GM18505 (cell line): ENCODE measurements at regions not wholly inside any gene's neighbourhood (a gene's known extent, or its start where the extent isn't known, plus 50 kb on each side); places are given as distances from the start of the nearest gene placed in this dataset.

Experiments
- ATAC-seq: cut with Tn5 transposase; IDR thresholded peaks from one replicate; pipeline ENCODE4 v1.9.1; 2021; ENCODE audit not compliant: unreplicated experiment
- POLR2A ChIP-seq: IDR thresholded peaks from 4 replicates; pipeline ENCODE4 v1.6.1; 2011; ENCODE audit warnings: borderline replicate concordance; ENCODE audit not compliant: insufficient read depth, insufficient read length; ENCODE audit errors: extremely low read depth

DNA sequence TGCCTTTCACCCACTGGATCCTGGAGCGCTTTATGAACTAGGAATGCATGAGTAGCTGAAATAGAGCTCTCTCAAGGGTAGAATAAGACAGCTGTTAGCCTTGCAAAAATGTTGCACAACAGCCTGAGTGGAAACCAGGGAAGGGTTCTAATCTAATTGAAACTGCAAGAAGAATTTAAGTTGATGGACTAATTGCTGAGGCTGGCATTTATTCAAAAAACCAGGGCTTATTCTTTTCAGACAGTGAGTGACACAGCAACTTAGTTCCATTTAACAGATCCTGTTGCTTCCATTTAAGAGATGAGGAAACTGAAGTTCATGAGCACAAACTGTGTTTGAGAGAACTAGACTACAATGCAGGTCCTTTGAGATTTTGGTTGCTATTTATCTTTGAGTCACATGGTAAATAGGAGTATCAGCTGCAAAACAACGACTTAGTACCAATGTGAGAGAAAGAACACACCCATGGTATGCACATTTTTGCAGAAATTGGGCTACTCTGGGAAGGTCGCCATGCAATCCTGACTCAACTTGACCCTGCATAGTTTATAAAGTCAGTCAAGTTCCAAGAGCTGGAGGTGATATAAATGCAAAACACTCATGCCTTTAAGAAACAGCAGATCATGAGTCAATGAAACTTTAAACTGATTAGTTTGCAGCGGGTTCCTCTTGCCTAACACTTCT lies 76.4 kb upstream of the PARD3B start:
- no peak for TF ChIP-seq POLR2A
- no peak for ATAC-seq

DNA sequence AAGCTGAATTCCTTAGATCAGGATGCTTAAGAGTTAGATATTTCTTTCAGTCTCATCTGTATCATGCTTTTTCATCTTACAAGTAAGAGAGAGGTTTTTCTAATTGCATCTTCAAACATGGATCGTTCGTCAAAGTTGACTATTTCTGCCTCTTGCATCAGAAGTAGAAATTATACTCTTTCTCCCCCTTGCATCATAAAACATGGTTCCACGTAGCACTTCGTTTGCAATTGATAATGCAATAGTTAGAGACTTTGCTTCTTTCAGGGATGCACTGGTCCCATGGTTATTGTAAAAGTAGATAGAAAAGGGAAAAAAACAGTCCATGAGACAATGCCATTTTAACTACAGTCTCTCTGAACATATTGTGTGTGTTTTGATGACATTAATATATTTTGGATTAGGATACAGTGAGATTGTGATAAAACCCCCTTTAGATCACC lies 75.1 kb upstream of the PARD3B start:
- TF ChIP-seq POLR2A: no peak
- no peak for ATAC-seq

- TF ChIP-seq POLR2A: no peak
- ATAC-seq: no peak
Measured at GRCh38 chr2:204470621-204471196, 74.6 kb upstream of the PARD3B start.

GRCh38 chr2:204472375-204472774 lies 72.9 kb upstream of the PARD3B start:
- no peak for ATAC-seq
- TF ChIP-seq POLR2A: no peak

DNA sequence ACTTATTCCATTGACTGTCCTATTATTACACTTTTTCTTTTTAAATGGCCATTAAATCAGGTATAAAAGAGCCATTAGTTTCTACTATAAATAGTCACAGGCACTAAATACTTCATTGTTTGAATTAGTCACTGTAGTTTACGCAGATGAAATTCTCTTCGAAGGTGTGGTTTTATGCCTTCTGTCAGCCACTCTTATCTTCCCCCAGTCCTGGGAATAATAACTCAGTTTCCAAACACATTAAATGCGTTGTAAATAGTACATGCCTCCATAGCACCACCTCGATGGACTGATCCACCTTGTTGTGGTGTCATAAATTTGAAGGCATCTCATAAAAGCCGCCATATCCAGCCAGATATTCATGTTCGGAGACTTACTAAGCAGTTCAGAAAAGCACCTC lies 72.1 kb upstream of the PARD3B start:
- TF ChIP-seq POLR2A: no peak
- no peak for ATAC-seq

DNA sequence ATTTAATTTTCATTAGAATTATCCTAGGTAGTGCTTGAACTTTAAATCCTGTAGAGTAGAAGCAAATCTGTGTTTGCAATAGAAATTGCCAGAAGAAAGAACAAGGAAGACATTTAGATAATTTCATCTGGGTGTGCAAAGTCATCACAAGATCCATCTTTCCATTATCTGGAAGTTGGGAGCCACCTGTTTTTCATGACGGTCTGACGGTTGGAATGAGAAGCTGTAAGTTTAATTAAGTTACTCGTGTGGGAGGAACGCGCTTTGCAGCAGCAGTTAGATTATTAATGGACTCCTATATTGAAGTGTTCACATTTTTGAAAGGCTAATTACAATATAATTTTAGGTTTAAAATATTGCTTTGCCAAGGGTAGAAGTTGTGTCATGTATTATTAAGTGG lies 69.9 kb upstream of the PARD3B start:
- ATAC-seq: no peak
- no peak for TF ChIP-seq POLR2A

GRCh38 chr2:204477358-204477950 lies 67.8 kb upstream of the PARD3B start:
- ATAC-seq: no peak
- TF ChIP-seq POLR2A: no peak

DNA sequence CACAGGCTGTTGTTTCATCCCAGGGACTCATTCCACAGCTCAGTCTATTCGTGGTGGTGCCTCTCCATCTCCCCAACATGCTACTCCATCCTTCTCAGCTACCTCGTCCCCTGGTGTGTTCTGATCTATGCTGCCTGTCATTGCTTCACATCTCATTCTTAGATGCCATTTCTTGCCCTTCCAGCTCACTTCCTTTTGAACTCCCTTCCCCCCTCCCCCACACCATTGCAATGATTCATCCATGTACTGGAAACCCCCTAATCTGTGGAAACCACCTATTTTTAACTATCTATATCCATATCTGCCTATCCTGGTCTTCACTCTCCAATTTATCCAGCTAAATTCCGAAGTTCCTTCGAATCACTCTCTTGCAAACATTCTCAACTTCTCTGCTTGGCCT lies 65.7 kb upstream of the PARD3B start:
- no peak for TF ChIP-seq POLR2A
- ATAC-seq: no peak

GRCh38 chr2:204480676-204481075 lies 64.6 kb upstream of the PARD3B start:
- ATAC-seq: no peak
- no peak for TF ChIP-seq POLR2A

DNA sequence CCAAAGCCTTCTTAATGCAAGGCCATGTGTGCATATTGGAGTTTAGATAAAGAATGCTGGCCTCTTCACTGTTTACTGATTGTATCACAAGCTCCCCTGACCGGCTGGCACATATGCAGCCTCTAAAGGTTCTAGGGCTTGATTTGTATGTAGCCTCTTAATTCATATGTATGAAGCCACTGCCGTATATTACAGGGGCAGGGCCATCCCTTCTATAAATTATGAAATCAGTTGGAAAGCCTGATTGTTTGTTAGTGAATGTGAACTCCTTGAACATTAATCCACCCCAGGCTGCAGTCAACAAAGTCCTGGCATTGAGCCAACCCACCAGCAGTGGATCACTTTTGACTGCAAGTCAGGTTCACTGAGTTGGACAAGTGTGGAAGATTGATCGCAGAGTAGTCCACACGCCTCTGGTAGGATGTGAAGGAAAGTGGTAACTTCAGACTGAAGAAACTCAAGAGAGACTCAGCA lies 61.6 kb upstream of the PARD3B start:
- no peak for TF ChIP-seq POLR2A
- no peak for ATAC-seq

DNA sequence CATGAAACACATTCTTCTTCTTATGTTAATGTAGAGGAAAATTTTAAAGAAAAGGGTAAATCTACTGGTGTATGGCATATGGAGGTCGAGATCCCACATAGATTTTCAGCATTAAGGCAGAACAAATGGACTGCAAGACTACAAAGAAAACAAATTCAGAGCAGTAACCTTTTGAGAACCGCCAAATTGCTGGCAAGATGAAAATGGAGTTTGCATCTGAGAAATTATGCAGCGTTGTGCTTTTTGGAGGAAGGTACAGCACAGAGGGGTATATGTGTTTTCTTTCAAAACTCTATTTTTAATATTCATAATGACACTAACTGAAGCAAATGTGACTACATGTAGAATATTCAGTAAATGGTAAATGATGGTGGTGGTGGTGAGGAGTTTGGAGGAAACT lies 59.0 kb upstream of the PARD3B start:
- no peak for ATAC-seq
- TF ChIP-seq POLR2A: no peak

DNA sequence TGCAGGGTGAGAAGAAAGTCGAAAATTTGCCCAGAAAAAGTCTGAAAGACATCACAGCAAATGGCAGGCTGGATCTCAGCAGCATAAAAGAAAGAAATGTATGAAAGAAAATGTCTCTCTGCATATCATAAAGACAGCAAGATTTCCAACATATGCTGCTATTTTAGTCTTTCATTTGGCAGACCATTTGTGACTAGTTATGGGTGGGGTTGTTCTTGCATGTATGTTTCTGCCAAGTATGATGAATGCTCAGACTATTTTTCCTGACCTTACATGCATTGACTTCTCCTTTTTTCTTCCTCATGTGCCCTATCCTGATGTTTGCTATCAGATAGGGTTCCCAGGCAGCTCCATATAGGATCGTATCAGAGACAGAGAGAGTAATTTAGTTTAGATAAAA lies 58.5 kb upstream of the PARD3B start:
- no peak for ATAC-seq
- TF ChIP-seq POLR2A: no peak

DNA sequence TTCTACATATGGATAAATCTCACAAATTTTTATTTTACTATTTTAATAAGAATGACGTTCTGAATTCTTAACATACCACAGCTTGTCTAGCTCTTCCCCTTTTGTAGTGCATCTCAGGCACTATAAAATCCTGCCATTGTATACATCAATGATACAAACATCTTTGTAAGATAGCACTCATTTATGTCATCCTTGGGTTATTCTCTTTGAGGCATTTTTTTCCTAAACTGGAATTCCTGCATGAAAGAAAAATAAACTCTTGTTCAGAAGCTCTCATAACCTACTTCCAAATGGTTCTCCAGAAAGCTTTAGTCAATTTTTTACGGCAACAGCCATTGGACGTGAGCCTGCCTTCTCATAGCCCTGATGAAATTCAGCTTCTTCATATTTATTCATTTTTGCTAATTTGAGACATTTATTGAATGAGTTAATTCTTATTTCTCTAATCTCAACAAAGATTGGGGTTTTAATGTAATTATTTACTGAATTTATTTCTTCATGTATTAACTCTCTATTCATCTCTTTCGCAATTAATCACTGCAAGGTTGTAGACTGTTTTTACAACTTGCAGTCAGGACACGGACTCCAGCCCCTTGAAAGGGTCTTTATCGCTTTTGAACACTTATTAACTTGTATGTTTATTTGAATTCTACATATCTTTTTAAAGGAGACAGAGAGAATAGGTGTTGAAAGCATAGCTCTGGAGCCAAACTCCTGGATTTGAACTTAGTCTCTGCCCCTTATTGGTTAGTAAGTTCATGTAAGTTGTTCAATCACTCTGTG lies 57.6 kb upstream of the PARD3B start:
- no peak for TF ChIP-seq POLR2A
- ATAC-seq: no peak
